A549 (cell line): ENCODE measurements at regions not wholly inside any gene's neighbourhood (a gene's known extent, or its start where the extent isn't known, plus 50 kb on each side); places are given as distances from the start of the nearest gene placed in this dataset.

Experiments
- ATAC-seq, 2 experiments: fragments of 200-7000 bp in 1 of 2; fragments of >200 bp in 1 of 2; cut with Nextera tagmentation in 1 of 2; cut with Tn5 transposase in 1 of 2; 3 replicates each; pipeline versions ENCODE4 v1.8.0 to v1.9.1; 2018 to 2020; ENCODE audit warnings: mild to moderate bottlenecking in 1 of 2, moderate library complexity in 1 of 2
- CTCF ChIA-PET: fragments of 300-600 bp; sonication (Branson Sonifier 250); formaldehyde crosslinking; extraction: SDS; loops from one replicate; lab custom pipeline; 2021; ENCODE audit warnings: antibody characterized with exemption, inconsistent platforms; lab: Yijun Ruan, JAX
- POLR2A ChIA-PET: fragments of 350-600 bp; formaldehyde crosslinking; extraction: SDS; loops from one replicate; lab custom pipeline; 2021; ENCODE audit warnings: antibody characterized with exemption, inconsistent platforms; lab: Yijun Ruan, JAX
- DNase-seq, 2 experiments: peaks; one replicate each; pipeline versions ENCODE4 v3.0.0 to v3.0.0-alpha.2; 2011 to 2016; ENCODE audit warnings: low read depth in 1 of 2, low spot score in 1 of 2
- FAIRE-seq: peaks from 2 replicates; lab custom pipeline; 2011; peaks lifted over from hg19 to GRCh38; lab: Jason Lieb, UNC
- H3K27ac ChIP-seq, 2 experiments: fragments of >200 bp; sonication (Bioruptor Twin); formaldehyde crosslinking; 3 replicates each; pipeline ENCODE4 v1.5.1; 2016 to 2017
- H3K4me1 ChIP-seq: fragments of >200 bp; sonication (Bioruptor Twin); formaldehyde crosslinking; 3 replicates; pipeline ENCODE4 v1.6.1; 2016
- H3K4me2 ChIP-seq: fragments of >200 bp; sonication (Bioruptor Twin); formaldehyde crosslinking; 3 replicates; pipeline ENCODE4 v1.6.1; 2016
- H3K4me3 ChIP-seq: fragments of >200 bp; sonication (Bioruptor Twin); formaldehyde crosslinking; 3 replicates; pipeline ENCODE4 v1.5.1; 2016
- H3K9me3 ChIP-seq: fragments of >200 bp; sonication (Bioruptor Twin); formaldehyde crosslinking; 3 replicates; pipeline ENCODE4 v1.6.1; 2016
- EHF ChIP-seq: fragments of 250-450 bp; sonication (Bioruptor Pico); IDR thresholded peaks from 2 replicates; pipeline ENCODE4 v1.5.0; 2020; ENCODE audit warnings: mild to moderate bottlenecking
- EP300 ChIP-seq, 2 experiments: fragments of >200 bp; sonication (Bioruptor Twin); formaldehyde crosslinking; IDR thresholded peaks; 2 replicates in 1 of 2; 3 replicates in 1 of 2; pipeline ENCODE4 v1.6.1; 2016 to 2017
- ESRRA ChIP-seq: fragments of 150-350 bp; IDR thresholded peaks from 2 replicates; pipeline ENCODE4 v1.6.1; 2014; ENCODE audit warnings: mild to moderate bottlenecking, low read length, borderline replicate concordance
- FOSB ChIP-seq: fragments of 250-450 bp; sonication (Bioruptor Pico); IDR thresholded peaks from 2 replicates; pipeline ENCODE4 v1.5.0; 2020; ENCODE audit warnings: mild to moderate bottlenecking, moderate library complexity
- HDAC2 ChIP-seq: fragments of 200-600 bp; sonication (generic); IDR thresholded peaks from 2 replicates; pipeline ENCODE4 v1.6.1; 2016
- HEYL ChIP-seq: fragments of 250-450 bp; sonication (Bioruptor Pico); IDR thresholded peaks from 2 replicates; pipeline ENCODE4 v1.8.0; 2021; ENCODE audit warnings: mild to moderate bottlenecking, moderate library complexity
- HOXB5 ChIP-seq: fragments of 250-450 bp; sonication (Bioruptor Pico); IDR thresholded peaks from 2 replicates; pipeline ENCODE4 v1.5.0; 2020; ENCODE audit warnings: mild to moderate bottlenecking, moderate library complexity
- KDM1A ChIP-seq: fragments of 200-600 bp; sonication (generic); IDR thresholded peaks from 2 replicates; pipeline ENCODE4 v1.6.1; 2016; ENCODE audit warnings: low read depth, mild to moderate bottlenecking
- MAFK ChIP-seq: fragments of 450-650 bp; IDR thresholded peaks from 2 replicates; pipeline ENCODE4 v1.6.1; 2014; ENCODE audit not compliant: partially characterized antibody
- MAZ ChIP-seq: fragments of 150-350 bp; IDR thresholded peaks from 2 replicates; pipeline ENCODE4 v1.6.1; 2014; ENCODE audit warnings: antibody characterized with exemption, low read depth, low read length, borderline replicate concordance
- RARB ChIP-seq: fragments of 250-450 bp; sonication (Bioruptor Pico); IDR thresholded peaks from 2 replicates; pipeline ENCODE4 v1.8.0; 2021; ENCODE audit warnings: mild to moderate bottlenecking, moderate library complexity
- RCOR1 ChIP-seq: fragments of 150-350 bp; IDR thresholded peaks from 2 replicates; pipeline ENCODE4 v1.6.1; 2014; ENCODE audit warnings: antibody characterized with exemption, low read length, low read depth
- RNF2 ChIP-seq: fragments of 200-600 bp; sonication (generic); IDR thresholded peaks from 2 replicates; pipeline ENCODE4 v1.6.1; 2016; ENCODE audit warnings: low read depth, mild to moderate bottlenecking, antibody characterized with exemption, moderate library complexity, borderline replicate concordance
- TFCP2L1 ChIP-seq: fragments of 250-450 bp; sonication (Bioruptor Pico); IDR thresholded peaks from 2 replicates; pipeline ENCODE4 v1.5.0; 2021; ENCODE audit warnings: mild to moderate bottlenecking
- TP53 ChIP-seq: fragments of 250-450 bp; sonication (Bioruptor Pico); IDR thresholded peaks from 2 replicates; pipeline ENCODE4 v1.5.0; 2021; ENCODE audit warnings: mild to moderate bottlenecking, moderate library complexity
- ZC3H11A ChIP-seq: fragments of 450-650 bp; IDR thresholded peaks from 2 replicates; pipeline ENCODE4 v1.6.1; 2014; ENCODE audit warnings: antibody characterized with exemption, mild to moderate bottlenecking
- ZSCAN20 ChIP-seq: fragments of 250-450 bp; sonication (Bioruptor Pico); IDR thresholded peaks from 2 replicates; pipeline ENCODE4 v1.8.0; 2022; ENCODE audit warnings: mild to moderate bottlenecking, moderate library complexity
- WGBS: methylation state at CpG from one replicate; pipeline ENCODE4 v1.1.6; 2017; ENCODE audit errors: missing lambda C conversion rate; 5-methylcytosine and 5-hydroxymethylcytosine counted together
- TF ChIP-seq, protein P1 (sequence below): IDR thresholded peaks from 2 replicates; pipeline ENCODE4 v1.6.1; 2012
- TF ChIP-seq, protein P2 (sequence below): fragments of 250-450 bp; sonication (Bioruptor Pico); IDR thresholded peaks from 2 replicates; pipeline ENCODE4 v1.5.0; 2020; ENCODE audit warnings: low read depth, mild to moderate bottlenecking, moderate library complexity
- TF ChIP-seq, protein P3 (sequence below): fragments of 200-600 bp; sonication (generic); IDR thresholded peaks from 2 replicates; pipeline ENCODE4 v1.6.1; 2016; ENCODE audit warnings: antibody characterized with exemption, mild to moderate bottlenecking, moderate library complexity
- TF ChIP-seq, protein P4 (sequence below): fragments of 150-350 bp; IDR thresholded peaks from 2 replicates; pipeline ENCODE4 v1.6.1; 2014; ENCODE audit warnings: low read depth, mild to moderate bottlenecking, low read length
- TF ChIP-seq, protein P5 (sequence below): fragments of 250-450 bp; sonication (Bioruptor Pico); IDR thresholded peaks from 2 replicates; pipeline ENCODE4 v1.5.0; 2021; ENCODE audit warnings: mild to moderate bottlenecking, moderate library complexity, borderline replicate concordance

DNA sequence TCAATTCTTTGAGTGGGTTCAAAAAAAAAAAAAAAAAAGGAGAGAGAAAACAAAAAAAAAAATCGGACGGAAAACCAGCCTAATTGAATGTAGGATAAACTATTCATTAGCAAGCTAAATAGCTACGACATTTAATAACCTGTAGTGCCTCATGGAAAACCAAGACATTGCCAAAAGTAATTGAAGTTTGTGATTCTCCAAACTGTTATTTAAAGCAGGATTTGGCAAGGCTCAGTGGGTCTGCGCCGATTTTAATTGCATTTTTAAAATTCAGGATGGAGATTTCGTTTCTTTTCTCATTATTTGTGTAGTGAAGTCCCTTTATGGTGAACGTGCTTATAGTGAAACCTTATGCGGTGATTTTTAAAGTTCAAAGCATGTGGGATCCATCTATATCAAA, 127.2 kb upstream of the NFIB start:
- Histone ChIP-seq H3K4me1 (peaks cover 3% of the 10 kb centered on the region; the same call in 1 of the 3 replicates), H3K4me2 (no peak overlapping the region), H3K27ac (no peak overlapping the region), H3K4me3 (no peak overlapping the region), H3K9me3 (no peaks in the 10 kb centered on the region)
- ChIA-PET POLR2A (interaction anchor here (0.7 kb wide), 1 partner anchor 127 kb away, joined by 5 read pairs; no protein-coding TSS in a partner anchor), CTCF (interaction anchor here (0.8 to 2.9 kb wide), 7 partner anchors 7 to 328 kb away, joined by 3 to 12 read pairs (median 8); no protein-coding TSS in a partner anchor)
- 54% methylated on average over 8 of the region's 8 CpGs for WGBS
- DNase-seq (no peak), ATAC-seq (no peak), FAIRE-seq (no peak)
- TF ChIP-seq, protein P1, sequence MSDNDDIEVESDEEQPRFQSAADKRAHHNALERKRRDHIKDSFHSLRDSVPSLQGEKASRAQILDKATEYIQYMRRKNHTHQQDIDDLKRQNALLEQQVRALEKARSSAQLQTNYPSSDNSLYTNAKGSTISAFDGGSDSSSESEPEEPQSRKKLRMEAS = no peak
- TF ChIP-seq ZC3H11A = no peak
- no peak for TF ChIP-seq MAZ
- TF ChIP-seq, protein P2, sequence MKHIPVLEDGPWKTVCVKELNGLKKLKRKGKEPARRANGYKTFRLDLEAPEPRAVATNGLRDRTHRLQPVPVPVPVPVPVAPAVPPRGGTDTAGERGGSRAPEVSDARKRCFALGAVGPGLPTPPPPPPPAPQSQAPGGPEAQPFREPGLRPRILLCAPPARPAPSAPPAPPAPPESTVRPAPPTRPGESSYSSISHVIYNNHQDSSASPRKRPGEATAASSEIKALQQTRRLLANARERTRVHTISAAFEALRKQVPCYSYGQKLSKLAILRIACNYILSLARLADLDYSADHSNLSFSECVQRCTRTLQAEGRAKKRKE (CRISPR knock-in tag) = no peak
- TF ChIP-seq RCOR1 = no peak
- TF ChIP-seq ZSCAN20 (CRISPR knock-in tag) = no peak
- no peak for TF ChIP-seq TP53 (CRISPR knock-in tag)
- no peak for TF ChIP-seq MAFK
- TF ChIP-seq, protein P3, sequence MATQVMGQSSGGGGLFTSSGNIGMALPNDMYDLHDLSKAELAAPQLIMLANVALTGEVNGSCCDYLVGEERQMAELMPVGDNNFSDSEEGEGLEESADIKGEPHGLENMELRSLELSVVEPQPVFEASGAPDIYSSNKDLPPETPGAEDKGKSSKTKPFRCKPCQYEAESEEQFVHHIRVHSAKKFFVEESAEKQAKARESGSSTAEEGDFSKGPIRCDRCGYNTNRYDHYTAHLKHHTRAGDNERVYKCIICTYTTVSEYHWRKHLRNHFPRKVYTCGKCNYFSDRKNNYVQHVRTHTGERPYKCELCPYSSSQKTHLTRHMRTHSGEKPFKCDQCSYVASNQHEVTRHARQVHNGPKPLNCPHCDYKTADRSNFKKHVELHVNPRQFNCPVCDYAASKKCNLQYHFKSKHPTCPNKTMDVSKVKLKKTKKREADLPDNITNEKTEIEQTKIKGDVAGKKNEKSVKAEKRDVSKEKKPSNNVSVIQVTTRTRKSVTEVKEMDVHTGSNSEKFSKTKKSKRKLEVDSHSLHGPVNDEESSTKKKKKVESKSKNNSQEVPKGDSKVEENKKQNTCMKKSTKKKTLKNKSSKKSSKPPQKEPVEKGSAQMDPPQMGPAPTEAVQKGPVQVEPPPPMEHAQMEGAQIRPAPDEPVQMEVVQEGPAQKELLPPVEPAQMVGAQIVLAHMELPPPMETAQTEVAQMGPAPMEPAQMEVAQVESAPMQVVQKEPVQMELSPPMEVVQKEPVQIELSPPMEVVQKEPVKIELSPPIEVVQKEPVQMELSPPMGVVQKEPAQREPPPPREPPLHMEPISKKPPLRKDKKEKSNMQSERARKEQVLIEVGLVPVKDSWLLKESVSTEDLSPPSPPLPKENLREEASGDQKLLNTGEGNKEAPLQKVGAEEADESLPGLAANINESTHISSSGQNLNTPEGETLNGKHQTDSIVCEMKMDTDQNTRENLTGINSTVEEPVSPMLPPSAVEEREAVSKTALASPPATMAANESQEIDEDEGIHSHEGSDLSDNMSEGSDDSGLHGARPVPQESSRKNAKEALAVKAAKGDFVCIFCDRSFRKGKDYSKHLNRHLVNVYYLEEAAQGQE = no peak
- TF ChIP-seq KDM1A = no peak
- TF ChIP-seq, protein P4, sequence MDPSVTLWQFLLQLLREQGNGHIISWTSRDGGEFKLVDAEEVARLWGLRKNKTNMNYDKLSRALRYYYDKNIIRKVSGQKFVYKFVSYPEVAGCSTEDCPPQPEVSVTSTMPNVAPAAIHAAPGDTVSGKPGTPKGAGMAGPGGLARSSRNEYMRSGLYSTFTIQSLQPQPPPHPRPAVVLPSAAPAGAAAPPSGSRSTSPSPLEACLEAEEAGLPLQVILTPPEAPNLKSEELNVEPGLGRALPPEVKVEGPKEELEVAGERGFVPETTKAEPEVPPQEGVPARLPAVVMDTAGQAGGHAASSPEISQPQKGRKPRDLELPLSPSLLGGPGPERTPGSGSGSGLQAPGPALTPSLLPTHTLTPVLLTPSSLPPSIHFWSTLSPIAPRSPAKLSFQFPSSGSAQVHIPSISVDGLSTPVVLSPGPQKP = no peak
- TF ChIP-seq, protein P5, sequence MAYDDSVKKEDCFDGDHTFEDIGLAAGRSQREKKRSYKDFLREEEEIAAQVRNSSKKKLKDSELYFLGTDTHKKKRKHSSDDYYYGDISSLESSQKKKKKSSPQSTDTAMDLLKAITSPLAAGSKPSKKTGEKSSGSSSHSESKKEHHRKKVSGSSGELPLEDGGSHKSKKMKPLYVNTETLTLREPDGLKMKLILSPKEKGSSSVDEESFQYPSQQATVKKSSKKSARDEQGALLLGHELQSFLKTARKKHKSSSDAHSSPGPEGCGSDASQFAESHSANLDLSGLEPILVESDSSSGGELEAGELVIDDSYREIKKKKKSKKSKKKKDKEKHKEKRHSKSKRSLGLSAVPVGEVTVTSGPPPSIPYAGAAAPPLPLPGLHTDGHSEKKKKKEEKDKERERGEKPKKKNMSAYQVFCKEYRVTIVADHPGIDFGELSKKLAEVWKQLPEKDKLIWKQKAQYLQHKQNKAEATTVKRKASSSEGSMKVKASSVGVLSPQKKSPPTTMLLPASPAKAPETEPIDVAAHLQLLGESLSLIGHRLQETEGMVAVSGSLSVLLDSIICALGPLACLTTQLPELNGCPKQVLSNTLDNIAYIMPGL (CRISPR knock-in tag) = no peak
- TF ChIP-seq RNF2 = no peak
- no peak for TF ChIP-seq HOXB5 (CRISPR knock-in tag)
- no peak for TF ChIP-seq HDAC2
- no peak for TF ChIP-seq EP300 (IDR thresholded peaks at IDR 0.05)

DNA sequence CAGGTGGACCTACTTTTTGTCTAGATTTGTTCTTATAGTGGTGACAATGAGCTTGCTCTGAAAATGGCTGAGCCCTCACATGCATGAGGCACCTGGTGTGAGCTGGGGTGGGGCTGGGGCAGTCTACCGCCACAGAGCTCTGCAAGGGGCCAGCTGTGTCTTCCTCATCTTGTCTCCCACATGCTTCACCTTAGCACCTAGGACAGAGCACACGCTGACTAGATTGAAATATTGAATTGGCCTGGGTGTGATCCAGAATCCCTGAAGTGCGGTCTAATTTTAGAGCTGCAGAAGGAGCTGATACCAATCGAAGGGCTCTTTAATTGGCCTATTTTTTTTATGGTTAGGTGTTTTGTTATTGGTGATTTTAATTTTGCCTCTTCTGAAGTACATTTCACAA, 126.1 kb upstream of the NFIB start:
- WGBS = 77% methylated on average over 4 of the region's 4 CpGs
- no peak for FAIRE-seq

More for the DNA sequence above, 126.1 kb upstream of the NFIB start:
- CTCF ChIA-PET = interaction anchor here (1.4 to 3.6 kb wide), 4 partner anchors 11 to 329 kb away, joined by 9 to 14 read pairs (median 10); no protein-coding TSS in a partner anchor
- no peak overlapping the region for H3K4me2 ChIP-seq
- POLR2A ChIA-PET = no interaction called here
- no peak for TF ChIP-seq HEYL (CRISPR knock-in tag)
- no peak for TF ChIP-seq TP53 (CRISPR knock-in tag)
- TF ChIP-seq FOSB (CRISPR knock-in tag) = no peak
- TF ChIP-seq RARB (CRISPR knock-in tag) = no peak
- TF ChIP-seq ESRRA = no peak
- no peak for TF ChIP-seq EHF (CRISPR knock-in tag)
- TF ChIP-seq TFCP2L1 = no peak
- peaks cover 3% of the 10 kb centered on the region; the same call in 1 of the 3 replicates for H3K4me1 ChIP-seq
- DNase-seq = no peak
- H3K4me3 ChIP-seq = no peak overlapping the region
- H3K9me3 ChIP-seq = no peaks in the 10 kb centered on the region
- ATAC-seq = no peak
- no peak overlapping the region for H3K27ac ChIP-seq
